Mesendoderm (in vitro differentiated cells): ENCODE measurements at regions not wholly inside any gene's neighbourhood (a gene's known extent, or its start where the extent isn't known, plus 50 kb on each side); places are given as distances from the start of the nearest gene placed in this dataset.

ENCODE experiments used
- DNase-seq: peaks from one replicate; pipeline ENCODE4 v3.0.0; 2013
- H2AK5ac ChIP-seq: 2 replicates; pipeline ENCODE4 v1.6.1; 2013; ENCODE audit warnings: low read length, inconsistent platforms
- H2BK120ac ChIP-seq: 2 replicates; pipeline ENCODE4 v1.6.1; 2013; ENCODE audit warnings: low read depth, mild to moderate bottlenecking, low read length, moderate library complexity, mixed read lengths
- H2BK15ac ChIP-seq: replicated peaks from 2 replicates; pipeline ENCODE4 v1.6.1; 2013; ENCODE audit warnings: low read depth, mild to moderate bottlenecking, moderate library complexity
- H2BK5ac ChIP-seq: 2 replicates; pipeline ENCODE4 v1.6.1; 2013; ENCODE audit warnings: low read length, inconsistent platforms
- H3K18ac ChIP-seq: 2 replicates; pipeline ENCODE4 v1.6.1; 2013; ENCODE audit warnings: mild to moderate bottlenecking, low read length, mixed read lengths
- H3K23ac ChIP-seq: one replicate; pipeline ENCODE4 v1.6.1; 2013; ENCODE audit warnings: low read length
- H3K27ac ChIP-seq: 2 replicates; pipeline ENCODE4 v1.5.1; 2013; ENCODE audit warnings: low read depth, mild to moderate bottlenecking, inconsistent platforms, low read length, moderate library complexity
- H3K27me3 ChIP-seq: 2 replicates; pipeline ENCODE4 v1.6.1; 2013; ENCODE audit warnings: low read length, control low read depth, mild to moderate bottlenecking, inconsistent platforms; ENCODE audit not compliant: insufficient read depth, poor library complexity
- H3K36me3 ChIP-seq: 2 replicates; pipeline ENCODE4 v1.6.1; 2013; ENCODE audit warnings: low read length, inconsistent platforms; ENCODE audit not compliant: control insufficient read depth, insufficient read depth
- H3K4ac ChIP-seq: one replicate; pipeline ENCODE4 v1.6.1; 2013; ENCODE audit warnings: low read depth, mild to moderate bottlenecking, low read length, moderate library complexity
- H3K4me1 ChIP-seq: 2 replicates; pipeline ENCODE4 v1.6.1; 2013; ENCODE audit warnings: low read depth, low read length, inconsistent platforms; ENCODE audit not compliant: control insufficient read depth
- H3K4me2 ChIP-seq: 2 replicates; pipeline ENCODE4 v1.6.1; 2013; ENCODE audit warnings: low read length
- H3K4me3 ChIP-seq: 2 replicates; pipeline ENCODE4 v1.5.1; 2013; ENCODE audit warnings: mild to moderate bottlenecking, low read length
- H3K56ac ChIP-seq: one replicate; pipeline ENCODE4 v1.6.1; 2013; ENCODE audit warnings: low read length
- H3K79me1 ChIP-seq: 2 replicates; pipeline ENCODE4 v1.6.1; 2013; ENCODE audit warnings: low read length, inconsistent platforms
- H3K79me2 ChIP-seq: 2 replicates; pipeline ENCODE4 v1.6.1; 2013; ENCODE audit warnings: mild to moderate bottlenecking, low read length; ENCODE audit not compliant: control insufficient read depth, insufficient read depth
- H3K9ac ChIP-seq: 2 replicates; pipeline ENCODE4 v1.6.1; 2013; ENCODE audit warnings: low read length, inconsistent platforms
- H4K5ac ChIP-seq: one replicate; pipeline ENCODE4 v1.6.1; 2013; ENCODE audit warnings: low read length
- H4K8ac ChIP-seq: one replicate; pipeline ENCODE4 v1.6.1; 2013; ENCODE audit warnings: low read depth, mild to moderate bottlenecking, control low read depth, low read length, moderate library complexity
- WGBS: extraction: QIAGEN DNeasy Blood & Tissue Kit; methylation state at CpG from one replicate; pipeline ENCODE4 v1.1.7; 2013; ENCODE audit warnings: low lambda C conversion rate, missing lambda C conversion rate; ENCODE audit not compliant: insufficient coverage; ENCODE audit errors: extremely low coverage; 5-methylcytosine and 5-hydroxymethylcytosine counted together

GRCh38 chrX:40843643-40844042, 108.3 kb upstream of the MED14 start:
- no peak overlapping the region for H3K23ac ChIP-seq
- no peak overlapping the region for H3K9ac ChIP-seq
- H3K18ac ChIP-seq, result no peak overlapping the region
- no peak overlapping the region for H3K27ac ChIP-seq
- no peaks in the 10 kb centered on the region for H3K27me3 ChIP-seq
- no peak overlapping the region for H2BK15ac ChIP-seq
- H3K56ac ChIP-seq, result no peak overlapping the region
- no peak overlapping the region for H4K5ac ChIP-seq
- no peaks in the 10 kb centered on the region for H3K79me2 ChIP-seq
- no peak overlapping the region for H3K4ac ChIP-seq
- H2BK120ac ChIP-seq, result no peak overlapping the region
- H4K8ac ChIP-seq, result no peak overlapping the region
- H3K4me1 ChIP-seq, result no peaks in the 10 kb centered on the region
- no peak overlapping the region for H2BK5ac ChIP-seq
- DNase-seq, result peak; percentile 15
- no peak overlapping the region for H2AK5ac ChIP-seq
- H3K4me3 ChIP-seq, result no peak overlapping the region
- WGBS, result no CpG with 5 or more reads among the region's 2 CpGs
- H3K4me2 ChIP-seq, result no peak overlapping the region
- no peaks in the 10 kb centered on the region for H3K79me1 ChIP-seq
- H3K36me3 ChIP-seq, result no peaks in the 10 kb centered on the region

- no peak overlapping the region for H2BK120ac ChIP-seq
- H4K5ac ChIP-seq, result no peak overlapping the region
- H3K4me2 ChIP-seq, result no peak overlapping the region
- peak overlapping the region; percentile 42 for H3K56ac ChIP-seq
- no peaks in the 10 kb centered on the region for H3K4me1 ChIP-seq
- no peak overlapping the region for H3K4me3 ChIP-seq
- H2BK5ac ChIP-seq, result no peak overlapping the region
- no peak overlapping the region for H2BK15ac ChIP-seq
- no peak overlapping the region for H3K23ac ChIP-seq
- no peak overlapping the region for H3K9ac ChIP-seq
- H3K27me3 ChIP-seq, result no peaks in the 10 kb centered on the region
- H3K27ac ChIP-seq, result no peak overlapping the region
- H3K36me3 ChIP-seq, result no peaks in the 10 kb centered on the region
- H3K18ac ChIP-seq, result no peak overlapping the region
- no peaks in the 10 kb centered on the region for H3K79me2 ChIP-seq
- H3K79me1 ChIP-seq, result no peaks in the 10 kb centered on the region
- no peak overlapping the region for H2AK5ac ChIP-seq
- H4K8ac ChIP-seq, result no peak overlapping the region
- peak; percentile 24 for DNase-seq
- no peak overlapping the region for H3K4ac ChIP-seq
- no CpG with 5 or more reads among the region's 2 CpGs for WGBS
Measured at GRCh38 chrX:40844471-40844870, 109.1 kb upstream of the MED14 start.

- DNase-seq, result peak; percentile 69
- no peaks in the 10 kb centered on the region for H3K36me3 ChIP-seq
- no peak overlapping the region for H3K18ac ChIP-seq
- H3K27ac ChIP-seq, result peak overlapping the region; percentile 62
- no peak overlapping the region for H2BK15ac ChIP-seq
- no peak overlapping the region for H4K8ac ChIP-seq
- no peak overlapping the region for H3K23ac ChIP-seq
- no peaks in the 10 kb centered on the region for H3K79me2 ChIP-seq
- no peak overlapping the region for H3K4ac ChIP-seq
- no peak overlapping the region for H3K4me3 ChIP-seq
- no peak overlapping the region for H4K5ac ChIP-seq
- no peak overlapping the region for H3K9ac ChIP-seq
- no peak overlapping the region for H3K4me2 ChIP-seq
- H2BK120ac ChIP-seq, result no peak overlapping the region
- H3K4me1 ChIP-seq, result no peaks in the 10 kb centered on the region
- H2BK5ac ChIP-seq, result no peak overlapping the region
- H3K79me1 ChIP-seq, result no peaks in the 10 kb centered on the region
- no peak overlapping the region for H3K56ac ChIP-seq
- WGBS, result no CpG with 5 or more reads among the region's 5 CpGs
- H3K27me3 ChIP-seq, result no peaks in the 10 kb centered on the region
- H2AK5ac ChIP-seq, result no peak overlapping the region
Measured at GRCh38 chrX:40845331-40845911, 110.1 kb upstream of the MED14 start.

GRCh38 chrX:40849906-40850823, 114.8 kb upstream of the MED14 start:
- Histone ChIP-seq H2BK5ac (no peak overlapping the region), H3K36me3 (no peaks in the 10 kb centered on the region), H2AK5ac (no peak overlapping the region), H3K79me1 (no peaks in the 10 kb centered on the region), H3K56ac (no peak overlapping the region), H3K27me3 (no peaks in the 10 kb centered on the region), H3K4me3 (no peak overlapping the region), H3K23ac (no peak overlapping the region), H3K9ac (no peak overlapping the region), H3K4ac (no peak overlapping the region), H3K4me1 (no peaks in the 10 kb centered on the region), H4K5ac (no peak overlapping the region), H3K79me2 (no peaks in the 10 kb centered on the region), H3K4me2 (no peak overlapping the region), H2BK120ac (no peak overlapping the region), H2BK15ac (no peak overlapping the region), H4K8ac (no peak overlapping the region), H3K18ac (no peak overlapping the region), H3K27ac (no peak overlapping the region)
- DNase-seq, result no peak
- WGBS, result no CpG with 5 or more reads among the region's 5 CpGs

GRCh38 chrX:40852586-40852985, 117.2 kb upstream of the MED14 start:
- Histone ChIP-seq H2BK15ac (no peak overlapping the region), H3K23ac (no peak overlapping the region), H2BK5ac (no peak overlapping the region), H3K27ac (no peak overlapping the region), H3K36me3 (no peaks in the 10 kb centered on the region), H2AK5ac (no peak overlapping the region), H3K4ac (no peak overlapping the region), H3K56ac (no peak overlapping the region), H3K79me1 (no peaks in the 10 kb centered on the region), H4K8ac (no peak overlapping the region), H3K18ac (no peak overlapping the region), H4K5ac (no peak overlapping the region), H3K27me3 (no peaks in the 10 kb centered on the region), H2BK120ac (no peak overlapping the region), H3K4me1 (no peaks in the 10 kb centered on the region), H3K4me3 (no peak overlapping the region), H3K4me2 (no peak overlapping the region), H3K79me2 (no peaks in the 10 kb centered on the region), H3K9ac (no peak overlapping the region)
- DNase-seq, result peak; percentile 15
